ENCODE measurements at regions not wholly inside any gene's neighbourhood (a gene's known extent, or its start where the extent isn't known, plus 50 kb on each side); places are given as distances from the start of the nearest gene placed in this dataset.

DNA sequence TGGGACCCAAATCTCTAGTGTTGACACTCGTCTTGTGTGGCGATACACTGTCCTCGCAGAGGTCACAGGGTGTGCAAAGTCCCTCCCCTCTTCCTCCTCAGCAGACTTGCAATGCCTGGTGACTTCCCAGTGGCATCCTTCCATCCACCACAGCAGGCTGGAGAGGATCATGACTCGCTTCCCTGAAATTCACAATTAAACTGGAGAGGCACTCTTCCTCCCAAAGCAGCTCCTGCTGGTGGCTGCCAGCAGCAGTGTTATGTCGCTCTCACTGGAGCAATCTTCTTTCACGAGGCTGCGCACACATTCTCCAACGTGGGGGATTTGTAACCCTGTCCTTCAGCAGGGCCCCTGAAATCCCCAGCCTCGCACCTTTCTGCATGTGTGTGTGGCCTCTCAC lies 145.2 kb upstream of the TMCC3 start:
- DNase-seq (ENCODE audit: low read depth): peak; percentile 29

DNA sequence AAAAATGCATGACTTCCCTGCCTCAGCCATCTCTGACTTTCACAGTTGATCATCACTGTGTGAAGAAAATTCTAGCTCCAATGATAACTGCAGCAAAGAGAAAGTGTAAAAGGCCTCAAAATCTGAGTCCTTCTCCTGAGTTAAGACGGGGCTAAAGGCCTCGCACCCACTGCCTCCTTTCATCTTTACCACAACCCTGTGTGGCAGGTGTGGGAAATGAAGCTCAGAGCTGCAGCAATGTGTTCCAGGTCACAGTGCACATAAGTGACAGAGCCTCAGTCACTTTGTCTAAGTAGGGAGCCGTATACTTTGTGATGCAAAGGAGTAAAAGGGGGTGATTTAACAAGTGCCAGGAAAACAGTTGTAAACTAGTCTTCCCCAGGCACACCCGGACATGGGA lies 144.7 kb upstream of the TMCC3 start:
- no peak overlapping the region for H3K4me3 ChIP-seq (ENCODE audit: low read depth, low read length)
- TF ChIP-seq, protein P1, sequence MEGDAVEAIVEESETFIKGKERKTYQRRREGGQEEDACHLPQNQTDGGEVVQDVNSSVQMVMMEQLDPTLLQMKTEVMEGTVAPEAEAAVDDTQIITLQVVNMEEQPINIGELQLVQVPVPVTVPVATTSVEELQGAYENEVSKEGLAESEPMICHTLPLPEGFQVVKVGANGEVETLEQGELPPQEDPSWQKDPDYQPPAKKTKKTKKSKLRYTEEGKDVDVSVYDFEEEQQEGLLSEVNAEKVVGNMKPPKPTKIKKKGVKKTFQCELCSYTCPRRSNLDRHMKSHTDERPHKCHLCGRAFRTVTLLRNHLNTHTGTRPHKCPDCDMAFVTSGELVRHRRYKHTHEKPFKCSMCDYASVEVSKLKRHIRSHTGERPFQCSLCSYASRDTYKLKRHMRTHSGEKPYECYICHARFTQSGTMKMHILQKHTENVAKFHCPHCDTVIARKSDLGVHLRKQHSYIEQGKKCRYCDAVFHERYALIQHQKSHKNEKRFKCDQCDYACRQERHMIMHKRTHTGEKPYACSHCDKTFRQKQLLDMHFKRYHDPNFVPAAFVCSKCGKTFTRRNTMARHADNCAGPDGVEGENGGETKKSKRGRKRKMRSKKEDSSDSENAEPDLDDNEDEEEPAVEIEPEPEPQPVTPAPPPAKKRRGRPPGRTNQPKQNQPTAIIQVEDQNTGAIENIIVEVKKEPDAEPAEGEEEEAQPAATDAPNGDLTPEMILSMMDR (IDR thresholded peaks at IDR 0.05; ENCODE audit: low read depth, low read length, missing control alignments): no peak
- DNase-seq (ENCODE audit: low read depth): no peak
- in situ Hi-C loops (cut with HindIII; ENCODE audit: low sequenced_read_pairs): no loop called here

More for the DNA sequence above, 145.2 kb upstream of the TMCC3 start:
- TF ChIP-seq, protein P1 (IDR thresholded peaks at IDR 0.05; ENCODE audit: low read depth, low read length, missing control alignments): peak; percentile 15
- in situ Hi-C loops (cut with HindIII; ENCODE audit: low sequenced_read_pairs): no loop called here
- H3K4me3 ChIP-seq (ENCODE audit: low read depth, low read length): no peak overlapping the region

DNA sequence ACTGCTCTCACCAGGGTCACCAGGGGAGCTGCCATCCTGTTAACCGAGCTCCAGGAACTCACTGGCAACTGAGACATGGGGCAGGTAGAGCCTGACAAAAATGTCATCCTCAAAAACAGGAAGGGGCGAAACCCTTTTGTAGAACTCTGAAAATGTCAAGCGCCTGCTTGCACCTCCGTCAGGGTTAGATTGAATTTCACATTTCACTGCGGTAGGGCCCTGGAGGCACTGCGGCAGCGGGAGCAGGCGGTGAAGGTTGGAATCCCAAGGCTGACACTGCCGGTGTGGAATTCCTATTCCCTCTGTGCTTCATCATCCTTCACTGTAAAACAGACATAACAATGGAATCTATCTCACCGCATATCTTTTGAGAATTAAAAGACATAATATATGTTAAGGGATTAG lies 142.8 kb upstream of the TMCC3 start:
- no peak overlapping the region for H3K4me3 ChIP-seq (ENCODE audit: low read depth, low read length)
- in situ Hi-C loops (cut with HindIII; ENCODE audit: low sequenced_read_pairs): loop anchor here (5.0 kb wide), 1 partner anchor 79 kb away; no protein-coding TSS in a partner anchor
- no peak for DNase-seq (ENCODE audit: low read depth)
- TF ChIP-seq, protein P1 (IDR thresholded peaks at IDR 0.05; ENCODE audit: low read depth, low read length, missing control alignments): no peak

DNA sequence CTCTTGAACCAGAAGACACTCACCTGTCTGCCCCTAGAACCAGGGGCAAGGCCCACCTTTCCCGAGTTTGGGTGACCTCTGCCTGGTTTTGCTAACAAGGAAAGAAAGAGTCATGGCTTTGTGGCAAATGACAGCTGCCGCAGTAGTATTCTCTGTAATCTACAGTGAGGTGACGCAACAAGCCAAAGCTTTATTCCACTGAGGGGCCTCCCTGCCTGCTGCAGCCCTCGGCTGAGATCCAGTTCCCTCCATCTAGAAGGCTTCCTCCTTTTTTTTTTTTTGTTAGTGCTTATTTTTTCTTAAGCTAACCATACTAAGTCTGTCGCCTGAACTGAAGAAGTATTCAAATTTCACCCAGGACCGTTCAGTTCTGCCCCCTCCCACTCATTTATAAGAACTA lies 142.3 kb upstream of the TMCC3 start:
- in situ Hi-C loops (cut with HindIII; ENCODE audit: low sequenced_read_pairs): loop anchor here (5.0 kb wide), 1 partner anchor 80 kb away; no protein-coding TSS in a partner anchor
- no peak for DNase-seq (ENCODE audit: low read depth)
- TF ChIP-seq, protein P1 (IDR thresholded peaks at IDR 0.05; ENCODE audit: low read depth, low read length, missing control alignments): no peak
- no peak overlapping the region for H3K4me3 ChIP-seq (ENCODE audit: low read depth, low read length)

DNA sequence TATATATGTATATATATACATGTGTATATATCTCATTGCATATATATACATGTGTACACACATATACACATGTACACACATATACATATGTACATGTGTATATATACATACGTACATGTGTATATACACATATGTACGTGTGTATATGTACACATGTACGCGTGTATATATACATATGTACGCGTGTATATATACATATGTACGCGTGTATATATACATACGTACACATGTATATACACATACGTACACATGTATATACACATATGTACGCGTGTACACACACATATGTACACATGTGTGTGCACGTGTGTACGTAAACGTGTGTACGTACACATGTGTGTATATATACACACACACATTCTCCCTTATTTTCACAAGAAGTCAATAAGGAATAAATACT lies 141.6 kb upstream of the TMCC3 start:
- TF ChIP-seq, protein P1 (IDR thresholded peaks at IDR 0.05; ENCODE audit: low read depth, low read length, missing control alignments): no peak
- in situ Hi-C loops (cut with HindIII; ENCODE audit: low sequenced_read_pairs): loop anchor here (5.0 kb wide), 1 partner anchor 80 kb away; no protein-coding TSS in a partner anchor
- no peak overlapping the region for H3K4me3 ChIP-seq (ENCODE audit: low read depth, low read length)
- no peak for DNase-seq (ENCODE audit: low read depth)

DNA sequence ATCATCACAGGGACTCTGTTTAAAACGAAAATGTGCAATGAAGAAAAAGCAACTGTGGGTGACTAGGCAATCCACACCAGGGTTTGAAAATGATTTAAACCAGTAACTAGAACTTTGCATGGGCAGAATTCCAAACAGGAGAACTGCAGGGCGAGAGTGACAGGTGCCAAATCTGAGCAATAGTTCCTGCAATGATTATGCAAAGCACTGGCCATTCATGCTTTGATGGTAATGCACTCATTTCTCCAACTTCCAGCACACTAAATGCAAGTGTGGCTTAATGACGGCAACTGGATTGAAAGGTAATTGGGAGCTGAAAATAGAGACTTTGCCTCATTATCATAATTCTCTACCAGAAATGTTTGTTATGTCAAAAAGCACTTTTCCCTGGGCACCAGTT lies 140.5 kb upstream of the TMCC3 start:
- in situ Hi-C loops (cut with HindIII; ENCODE audit: low sequenced_read_pairs): loop anchor here (5.0 kb wide), 1 partner anchor 81 kb away; no protein-coding TSS in a partner anchor
- TF ChIP-seq, protein P1 (IDR thresholded peaks at IDR 0.05; ENCODE audit: low read depth, low read length, missing control alignments): no peak
- H3K4me3 ChIP-seq (ENCODE audit: low read depth, low read length): no peak overlapping the region
- no peak for DNase-seq (ENCODE audit: low read depth)

All from astrocyte of the cerebellum (primary cell).